ENCODE measurements at regions not wholly inside any gene's neighbourhood (a gene's known extent, or its start where the extent isn't known, plus 50 kb on each side); places are given as distances from the start of the nearest gene placed in this dataset.
A peak's percentile ranks its signal among the peaks of the same experiment; 100 is the strongest.

GRCh38 chr11:69355959-69356702 lies 62.2 kb downstream of the MYEOV start:
- Histone ChIP-seq H3K79me2 (ENCODE audit: low read depth) (no peaks in the 10 kb centered on the region), H3K27me3 (no peaks in the 10 kb centered on the region), H3K4me2 (no peak overlapping the region), H3K27ac (no peak overlapping the region), H3K9me3 (ENCODE audit: low read depth) (peaks cover 6% of the 10 kb centered on the region), H3F3A (ENCODE audit: low read depth) (no peaks in the 10 kb centered on the region), H3K36me3 (no peaks in the 10 kb centered on the region), H3K4me1 (no peaks in the 10 kb centered on the region), H3K9ac (no peak overlapping the region), H2AFZ (replicated peaks) (peak overlapping the region; percentile 57), H3K4me3 (no peak overlapping the region), H4K20me1 (ENCODE audit: low read depth) (no peaks in the 10 kb centered on the region)
- TF ChIP-seq EZH2phosphoT487 (IDR thresholded peaks at IDR 0.05) = no peak
- H3K9me3 Mint-ChIP-seq = peaks cover 7% of the 10 kb centered on the region
- H3K36me3 Mint-ChIP-seq = no peaks in the 10 kb centered on the region
- DNase-seq (ENCODE audit: low spot score) = no peak
- H3K27me3 Mint-ChIP-seq (ENCODE audit: insufficient read depth, low read depth) = peaks cover 7% of the 10 kb centered on the region
- no peaks in the 10 kb centered on the region for H3K4me1 Mint-ChIP-seq
- no peak overlapping the region for H3K27ac Mint-ChIP-seq
- H3K4me3 Mint-ChIP-seq = no peak overlapping the region

- no peak for DNase-seq (ENCODE audit: low spot score)
- Histone ChIP-seq H3F3A (ENCODE audit: low read depth) (no peaks in the 10 kb centered on the region), H3K4me3 (no peak overlapping the region), H3K9me3 (ENCODE audit: low read depth) (peaks cover 6% of the 10 kb centered on the region), H3K4me1 (no peaks in the 10 kb centered on the region), H2AFZ (replicated peaks) (no peak overlapping the region), H3K27ac (no peak overlapping the region), H3K36me3 (no peaks in the 10 kb centered on the region), H4K20me1 (ENCODE audit: low read depth) (no peaks in the 10 kb centered on the region), H3K4me2 (no peak overlapping the region), H3K9ac (no peak overlapping the region), H3K27me3 (no peaks in the 10 kb centered on the region), H3K79me2 (ENCODE audit: low read depth) (no peaks in the 10 kb centered on the region)
- Mint-ChIP-seq H3K4me3 (peak overlapping the region; percentile 55), H3K36me3 (no peaks in the 10 kb centered on the region), H3K9me3 (peaks cover 7% of the 10 kb centered on the region), H3K4me1 (no peaks in the 10 kb centered on the region), H3K27ac (no peak overlapping the region), H3K27me3 (ENCODE audit: insufficient read depth, low read depth) (peaks cover 7% of the 10 kb centered on the region)
- TF ChIP-seq CTCF (IDR thresholded peaks at IDR 0.05) (no peak), EZH2phosphoT487 (IDR thresholded peaks at IDR 0.05) (no peak)
Observed at GRCh38 chr11:69356703-69357457, 62.9 kb downstream of the MYEOV start.

GRCh38 chr11:69357458-69358397 lies 63.8 kb downstream of the MYEOV start:
- Mint-ChIP-seq H3K36me3 (no peaks in the 10 kb centered on the region), H3K4me1 (no peaks in the 10 kb centered on the region), H3K9me3 (peaks cover 7% of the 10 kb centered on the region), H3K27ac (peak overlapping the region; percentile 54), H3K4me3 (no peak overlapping the region), H3K27me3 (ENCODE audit: insufficient read depth, low read depth) (peaks cover 7% of the 10 kb centered on the region)
- H3K27ac ChIP-seq = no peak overlapping the region
- H3K4me2 ChIP-seq = no peak overlapping the region
- TF ChIP-seq EZH2phosphoT487 (IDR thresholded peaks at IDR 0.05) = no peak
- no peak for TF ChIP-seq CTCF (IDR thresholded peaks at IDR 0.05)
- no peak for TF ChIP-seq EZH2 (IDR thresholded peaks at IDR 0.05)
- H3K4me1 ChIP-seq = no peaks in the 10 kb centered on the region
- H3K9ac ChIP-seq = no peak overlapping the region
- H3K27me3 ChIP-seq = no peaks in the 10 kb centered on the region
- H3K79me2 ChIP-seq (ENCODE audit: low read depth) = no peaks in the 10 kb centered on the region
- no peak overlapping the region for H2AFZ ChIP-seq (replicated peaks)
- no peak for DNase-seq (ENCODE audit: low spot score)
- H3F3A ChIP-seq (ENCODE audit: low read depth) = no peaks in the 10 kb centered on the region
- H4K20me1 ChIP-seq (ENCODE audit: low read depth) = no peaks in the 10 kb centered on the region
- H3K4me3 ChIP-seq = no peak overlapping the region
- H3K36me3 ChIP-seq = no peaks in the 10 kb centered on the region
- peaks cover 6% of the 10 kb centered on the region for H3K9me3 ChIP-seq (ENCODE audit: low read depth)
